Adrenal gland (tissue), 9 donors: ENCODE measurements at regions not wholly inside any gene's neighbourhood (a gene's known extent, or its start where the extent isn't known, plus 50 kb on each side); places are given as distances from the start of the nearest gene placed in this dataset.
A peak's percentile ranks its signal among the peaks of the same experiment; 100 is the strongest.

Experiments
- DNase-seq, 7 donors: peaks; one replicate each; pipeline ENCODE4 v3.0.0-alpha.2; 2019 to 2020
- H3K27ac ChIP-seq, 5 donors: fragments of 200-600 bp; sonication (generic) in 4 of 5; 1 replicate in 3 of 5; 2 replicates in 2 of 5; pipeline versions ENCODE4 v1.5.1 to v1.8.0; 2016 to 2020; ENCODE audit warnings: mild to moderate bottlenecking in 1 of 5
- H3K27me3 ChIP-seq: fragments of 200-600 bp; 2 replicates; pipeline ENCODE4 v1.8.0; 2021
- H3K36me3 ChIP-seq, 2 donors: fragments of 200-600 bp; replicated peaks in 1 of 2; 1 replicate in 1 of 2; 2 replicates in 1 of 2; pipeline versions ENCODE4 v1.5.1 to v1.8.0; 2018 to 2022
- H3K4me1 ChIP-seq, 2 donors: fragments of 200-600 bp; replicated peaks in 1 of 2; 1 replicate in 1 of 2; 2 replicates in 1 of 2; pipeline versions ENCODE4 v1.5.1 to v1.8.0; 2018 to 2021
- H3K4me3 ChIP-seq, 4 donors: fragments of 200-600 bp; sonication (generic) in 3 of 4; one replicate each; pipeline ENCODE4 v1.5.1; 2016 to 2018
- H3K9me3 ChIP-seq, 3 donors: fragments of 200-600 bp; sonication (generic) in 1 of 3; replicated peaks in 1 of 3; 1 replicate in 2 of 3; 2 replicates in 1 of 3; pipeline versions ENCODE4 v1.5.1 to v1.8.0; 2016 to 2021
- CTCF ChIP-seq, 6 experiments: fragments of 450-650 bp in 4 of 6; fragments of 200-600 bp in 2 of 6; sonication (generic) in 1 of 6; IDR thresholded peaks; 1 replicate in 5 of 6; 2 replicates in 1 of 6; pipeline versions ENCODE4 v1.5.1 to v1.8.0; 2016 to 2021; ENCODE audit warnings: antibody characterized with exemption in 6 of 6, mild to moderate bottlenecking in 2 of 6, moderate library complexity in 1 of 6
- POLR2A ChIP-seq, 2 donors: fragments of 450-650 bp; IDR thresholded peaks; one replicate each; pipeline ENCODE4 v1.6.1; 2017; ENCODE audit warnings: antibody characterized with exemption in 2 of 2, mild to moderate bottlenecking in 2 of 2, moderate library complexity in 1 of 2
- WGBS, 4 donors: extraction: QIAGEN DNeasy Blood & Tissue Kit in 2 of 4; methylation state at CpG; one replicate each; pipeline versions ENCODE4 v1.1.5 to v1.1.7; 2013 to 2017; 5-methylcytosine and 5-hydroxymethylcytosine counted together
- intact Hi-C, 2 donors: fragments of 100-400 bp; cut with DNase I; formaldehyde crosslinking; loops; one replicate each; pipeline versions ENCODE4 v1.14.1 to v1.15.0; 2022 to 2023
- donor health status: healthy with polysubstance abuse.
- donor health status: Bipolar disorder and iron deficiency.
- donor health status: DM: yes; HTN: yes; CAD: no.
- donor health status: DM: no; HTN: no; CAD: no.
- donor health status: DM: no; HTN: no; CAD: no.

- TF ChIP-seq CTCF (IDR thresholded peaks at IDR 0.05) (no peak), POLR2A (IDR thresholded peaks at IDR 0.05) (no peak)
- H3K27me3 ChIP-seq = no peaks in the 10 kb centered on the region
- DNase-seq = peak in 3 of 7 donors; percentile 13 to 38 (median 23)
- H3K4me3 ChIP-seq = no peak overlapping the region
- H3K4me1 ChIP-seq = peaks cover 0 to 22% of the 10 kb centered on the region in 2 donors
- no peak overlapping the region for H3K27ac ChIP-seq
- H3K9me3 ChIP-seq = no peaks in the 10 kb centered on the region
- no peaks in the 10 kb centered on the region for H3K36me3 ChIP-seq
- 47 to 69% (median 62%) methylated on average over 3 of the region's 3 CpGs for WGBS, 4 donors
- intact Hi-C loops = no loop called here
Measured at GRCh38 chr1:101108111-101108500, 82.5 kb upstream of the DPH5 start.

- Histone ChIP-seq H3K4me1 (peaks cover 0 to 22% of the 10 kb centered on the region in 2 donors), H3K4me3 (no peak overlapping the region), H3K9me3 (no peaks in the 10 kb centered on the region), H3K36me3 (no peaks in the 10 kb centered on the region), H3K27ac (no peak overlapping the region), H3K27me3 (no peaks in the 10 kb centered on the region)
- 49 to 68% (median 58%) methylated on average over 2 of the region's 2 CpGs for WGBS, 4 donors
- no peak for TF ChIP-seq CTCF (IDR thresholded peaks at IDR 0.05)
- DNase-seq = no peak
- intact Hi-C loops = no loop called here
Measured at GRCh38 chr1:101107496-101108110, 82.0 kb upstream of the DPH5 start.

- no peaks in the 10 kb centered on the region for H3K36me3 ChIP-seq
- no peak for DNase-seq
- no peak for TF ChIP-seq POLR2A (IDR thresholded peaks at IDR 0.05)
- no peaks in the 10 kb centered on the region for H3K27me3 ChIP-seq
- H3K27ac ChIP-seq = no peak overlapping the region
- no peaks in the 10 kb centered on the region for H3K9me3 ChIP-seq
- peaks cover 0 to 22% of the 10 kb centered on the region in 2 donors for H3K4me1 ChIP-seq
- intact Hi-C loops = no loop called here
- no peak overlapping the region for H3K4me3 ChIP-seq
- 49 to 59% (median 54%) methylated on average over 2 of the region's 2 CpGs for WGBS, 4 donors
Measured at GRCh38 chr1:101105877-101106276, 80.3 kb upstream of the DPH5 start.

- peaks cover 0 to 19% of the 10 kb centered on the region in 2 donors for H3K4me1 ChIP-seq
- H3K36me3 ChIP-seq = no peaks in the 10 kb centered on the region
- H3K4me3 ChIP-seq = no peak overlapping the region
- 76 to 89% (median 83%) methylated on average over 2 of the region's 2 CpGs for WGBS, 4 donors
- H3K27ac ChIP-seq = no peak overlapping the region
- intact Hi-C loops = no loop called here
- DNase-seq = no peak
- H3K9me3 ChIP-seq = no peaks in the 10 kb centered on the region
- TF ChIP-seq POLR2A (IDR thresholded peaks at IDR 0.05) (no peak), CTCF (IDR thresholded peaks at IDR 0.05) (no peak)
- no peaks in the 10 kb centered on the region for H3K27me3 ChIP-seq
Measured at GRCh38 chr1:101102426-101103156, 77.0 kb upstream of the DPH5 start.

- WGBS, 4 donors = 56 to 70% (median 65%) methylated on average over 2 of the region's 2 CpGs
- Histone ChIP-seq H3K27ac (no peak overlapping the region), H3K36me3 (no peaks in the 10 kb centered on the region), H3K27me3 (no peaks in the 10 kb centered on the region), H3K4me1 (peaks cover 0 to 8% of the 10 kb centered on the region in 2 donors), H3K9me3 (no peaks in the 10 kb centered on the region), H3K4me3 (no peak overlapping the region)
- DNase-seq = no peak
- TF ChIP-seq POLR2A (IDR thresholded peaks at IDR 0.05) = no peak
- no peak for TF ChIP-seq CTCF (IDR thresholded peaks at IDR 0.05)
- intact Hi-C loops = no loop called here
Measured at GRCh38 chr1:101101360-101101759, 75.8 kb upstream of the DPH5 start.
